NCI-H146 (cell line): ENCODE measurements at regions not wholly inside any gene's neighbourhood (a gene's known extent, or its start where the extent isn't known, plus 50 kb on each side); places are given as distances from the start of the nearest gene placed in this dataset.

Experiments
- DNase-seq: peaks from one replicate; lab custom pipeline; 2025; lab: John Stamatoyannopoulos, UW

DNA sequence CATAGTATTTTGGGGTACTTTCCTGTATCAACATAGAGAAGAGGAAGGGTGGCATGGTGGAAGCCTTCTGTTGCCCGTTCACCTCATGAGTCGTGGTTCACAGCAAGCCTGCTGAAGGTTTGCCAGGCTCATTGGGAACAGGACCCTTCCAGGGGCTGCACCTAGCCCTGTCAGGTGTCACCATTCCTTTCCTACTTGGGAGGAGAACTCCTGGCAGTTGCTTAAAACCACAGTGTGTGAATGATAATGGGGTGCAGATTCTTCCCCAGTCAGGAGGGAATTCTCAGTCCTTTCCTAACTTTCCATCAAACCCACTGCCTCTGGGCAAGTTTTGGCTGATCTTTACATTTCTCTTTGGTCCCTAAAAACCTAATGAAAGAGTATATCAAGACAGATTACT lies 99.4 kb upstream of the CTNND2 start:
- no peak for DNase-seq

GRCh38 chr5:11998397-11998796 lies 94.2 kb upstream of the CTNND2 start:
- DNase-seq, result no peak

DNA sequence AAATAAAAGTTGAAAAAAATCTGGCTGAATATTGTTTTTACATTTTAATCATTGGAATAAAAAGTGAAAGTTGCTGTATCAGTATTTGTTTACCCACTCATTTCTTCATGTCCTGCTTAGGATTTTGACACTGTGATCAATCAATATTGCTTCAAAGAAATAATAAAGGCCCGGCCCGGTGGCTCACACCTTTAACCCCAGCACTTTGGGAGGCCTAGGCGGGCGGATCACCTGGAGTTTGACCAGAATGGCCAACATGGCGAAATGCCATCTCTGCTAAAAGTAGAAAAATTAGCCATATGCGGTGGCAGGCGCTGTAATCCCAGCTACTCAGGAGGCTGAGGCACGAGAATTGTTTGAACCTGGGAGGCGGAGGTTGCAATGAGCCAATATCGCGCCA lies 93.7 kb upstream of the CTNND2 start:
- DNase-seq, result no peak

DNA sequence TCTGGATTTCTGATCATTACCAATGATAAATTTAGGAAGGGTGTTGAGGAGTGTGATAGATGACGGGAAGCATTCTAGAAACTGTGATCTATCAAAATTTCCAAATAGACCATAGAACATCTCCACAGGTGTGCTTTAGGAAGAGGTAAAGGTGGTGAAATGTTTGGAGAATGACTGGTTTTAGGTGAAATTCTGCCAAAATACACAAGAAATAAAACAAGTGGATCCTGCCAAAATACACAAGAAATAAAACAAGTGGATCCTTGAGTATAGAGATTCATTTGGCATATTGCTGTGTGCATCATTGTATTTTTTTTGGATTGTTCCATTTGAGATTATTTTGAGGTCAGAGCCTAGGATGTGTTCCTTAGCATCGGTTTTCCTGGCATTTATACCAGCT lies 88.3 kb upstream of the CTNND2 start:
- DNase-seq, result no peak

DNA sequence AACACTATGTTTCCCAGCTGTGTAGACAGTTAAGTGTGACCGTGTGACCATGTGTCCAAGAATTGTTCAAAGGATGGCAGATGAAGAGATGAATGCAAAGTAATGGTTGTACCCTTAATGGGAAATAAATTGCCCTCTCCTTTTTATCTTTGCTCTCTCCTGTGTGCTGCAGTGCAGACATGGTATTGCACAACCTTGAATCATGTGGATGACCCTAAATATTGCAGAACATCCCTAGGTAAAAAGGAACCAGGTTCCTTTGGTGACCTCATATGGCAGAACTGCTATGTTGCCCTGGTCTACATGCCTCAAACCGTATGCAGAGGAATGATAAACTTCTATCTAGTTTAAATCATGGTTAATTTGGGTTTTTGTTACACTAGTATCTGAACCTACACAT lies 81.7 kb upstream of the CTNND2 start:
- DNase-seq, result no peak

- DNase-seq, result no peak
These were observed 80.0 kb upstream of the CTNND2 start for GRCh38 chr5:11984196-11984595.

DNA sequence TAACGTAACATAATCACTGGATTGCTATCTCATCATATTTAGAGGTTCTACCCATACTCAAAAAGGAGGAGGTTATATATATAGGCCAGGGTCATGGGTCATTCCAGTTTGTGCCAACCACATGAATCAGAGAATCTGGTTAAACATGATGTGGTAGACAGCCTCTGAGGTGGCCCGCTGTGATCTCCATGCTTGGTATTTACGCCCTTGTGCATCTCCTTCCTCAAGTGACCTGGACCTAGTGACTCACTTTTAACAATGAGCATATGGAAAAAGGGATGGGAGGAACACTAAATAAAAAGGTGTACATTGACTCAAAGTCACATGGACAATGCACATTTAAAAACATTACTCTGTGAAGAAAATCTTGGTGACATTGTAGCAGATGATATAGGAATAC lies 77.7 kb upstream of the CTNND2 start:
- no peak for DNase-seq

DNA sequence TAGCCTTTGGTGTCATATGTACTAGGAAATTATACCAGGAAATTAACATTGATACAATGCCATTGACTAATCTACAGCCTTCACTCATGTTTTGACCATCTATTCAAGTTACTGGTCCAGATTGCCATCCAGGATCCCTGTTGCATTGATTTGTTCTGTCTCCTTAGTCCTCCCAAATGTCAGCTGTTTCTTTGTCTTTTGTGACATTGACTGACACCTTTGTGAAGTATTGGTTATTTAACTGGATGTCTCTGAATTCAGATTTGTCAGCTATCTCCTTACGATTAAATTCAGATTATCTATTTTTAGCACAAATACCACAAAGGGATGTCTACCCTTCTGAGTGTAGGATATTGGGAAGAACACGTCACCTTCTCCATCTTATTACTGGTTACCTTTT lies 73.7 kb upstream of the CTNND2 start:
- no peak for DNase-seq

DNA sequence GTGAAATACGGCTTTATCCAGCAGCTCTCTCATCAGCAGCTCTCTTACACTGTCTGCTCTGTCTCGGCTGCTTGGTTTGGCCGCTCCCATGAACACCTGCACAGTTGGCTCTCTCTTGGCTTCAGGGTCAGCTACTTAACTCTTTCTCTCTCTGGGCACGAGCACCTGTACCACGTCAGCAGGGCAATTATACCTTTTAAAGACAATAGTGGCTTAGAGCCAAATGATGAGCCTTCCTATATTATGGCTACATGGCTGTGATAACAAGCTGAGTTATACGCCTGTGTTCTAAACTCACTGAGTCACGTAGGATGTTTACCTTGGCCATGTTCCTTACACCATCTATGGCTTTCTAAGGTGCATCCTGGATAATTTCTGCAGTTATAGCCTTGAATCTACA lies 69.2 kb upstream of the CTNND2 start:
- no peak for DNase-seq

- DNase-seq, result no peak
These were observed 59.0 kb upstream of the CTNND2 start for GRCh38 chr5:11963227-11963626.

DNA sequence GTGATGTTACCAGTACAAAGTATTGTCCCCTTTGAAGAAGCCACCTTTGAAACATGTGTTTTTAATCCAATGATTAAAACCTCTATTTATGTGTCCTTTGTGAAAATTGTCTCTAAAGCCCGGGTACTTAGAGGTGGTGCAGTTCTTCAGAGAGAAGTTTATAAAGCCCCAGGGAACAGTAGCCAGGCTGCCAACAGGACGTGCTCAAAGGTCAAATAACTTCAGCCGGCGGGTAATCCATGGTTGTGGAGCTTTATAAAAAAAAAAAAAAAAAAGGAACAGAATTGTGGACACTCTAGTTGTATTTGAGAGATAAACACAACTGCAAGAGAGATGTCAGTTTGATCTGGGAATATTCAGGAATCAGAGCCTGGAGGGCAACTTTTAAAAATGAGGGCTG lies 57.9 kb upstream of the CTNND2 start:
- DNase-seq, result no peak

- DNase-seq, result no peak
These were observed 54.1 kb upstream of the CTNND2 start for GRCh38 chr5:11958321-11958720.

- DNase-seq, result no peak
These were observed 51.1 kb upstream of the CTNND2 start for GRCh38 chr5:11955331-11955730.
